Omental fat pad (tissue), 3 donors: ENCODE measurements at regions not wholly inside any gene's neighbourhood (a gene's known extent, or its start where the extent isn't known, plus 50 kb on each side); places are given as distances from the start of the nearest gene placed in this dataset.

Experiments used
- ATAC-seq: fragments of 150-250 bp; one replicate; pipeline ENCODE4 v1.9.1; 2016; ENCODE audit warnings: mild to moderate bottlenecking, moderate library complexity; ENCODE audit not compliant: low FRiP score
- DNase-seq: peaks from one replicate; pipeline ENCODE4 v3.0.0-alpha.2; 2019; ENCODE audit warnings: low spot score
- TF ChIP-seq, protein P1 (sequence below), 3 donors: fragments of 450-650 bp; IDR thresholded peaks; one replicate each; pipeline ENCODE4 v1.5.1; 2016 to 2017; ENCODE audit warnings: antibody characterized with exemption in 3 of 3, mild to moderate bottlenecking in 3 of 3, moderate library complexity in 2 of 3

GRCh38 chr12:58405363-58405762 lies 464.0 kb downstream of the ATP23 start:
- TF ChIP-seq, protein P1, sequence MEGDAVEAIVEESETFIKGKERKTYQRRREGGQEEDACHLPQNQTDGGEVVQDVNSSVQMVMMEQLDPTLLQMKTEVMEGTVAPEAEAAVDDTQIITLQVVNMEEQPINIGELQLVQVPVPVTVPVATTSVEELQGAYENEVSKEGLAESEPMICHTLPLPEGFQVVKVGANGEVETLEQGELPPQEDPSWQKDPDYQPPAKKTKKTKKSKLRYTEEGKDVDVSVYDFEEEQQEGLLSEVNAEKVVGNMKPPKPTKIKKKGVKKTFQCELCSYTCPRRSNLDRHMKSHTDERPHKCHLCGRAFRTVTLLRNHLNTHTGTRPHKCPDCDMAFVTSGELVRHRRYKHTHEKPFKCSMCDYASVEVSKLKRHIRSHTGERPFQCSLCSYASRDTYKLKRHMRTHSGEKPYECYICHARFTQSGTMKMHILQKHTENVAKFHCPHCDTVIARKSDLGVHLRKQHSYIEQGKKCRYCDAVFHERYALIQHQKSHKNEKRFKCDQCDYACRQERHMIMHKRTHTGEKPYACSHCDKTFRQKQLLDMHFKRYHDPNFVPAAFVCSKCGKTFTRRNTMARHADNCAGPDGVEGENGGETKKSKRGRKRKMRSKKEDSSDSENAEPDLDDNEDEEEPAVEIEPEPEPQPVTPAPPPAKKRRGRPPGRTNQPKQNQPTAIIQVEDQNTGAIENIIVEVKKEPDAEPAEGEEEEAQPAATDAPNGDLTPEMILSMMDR (IDR thresholded peaks at IDR 0.05) = no peak
- DNase-seq = no peak

DNA sequence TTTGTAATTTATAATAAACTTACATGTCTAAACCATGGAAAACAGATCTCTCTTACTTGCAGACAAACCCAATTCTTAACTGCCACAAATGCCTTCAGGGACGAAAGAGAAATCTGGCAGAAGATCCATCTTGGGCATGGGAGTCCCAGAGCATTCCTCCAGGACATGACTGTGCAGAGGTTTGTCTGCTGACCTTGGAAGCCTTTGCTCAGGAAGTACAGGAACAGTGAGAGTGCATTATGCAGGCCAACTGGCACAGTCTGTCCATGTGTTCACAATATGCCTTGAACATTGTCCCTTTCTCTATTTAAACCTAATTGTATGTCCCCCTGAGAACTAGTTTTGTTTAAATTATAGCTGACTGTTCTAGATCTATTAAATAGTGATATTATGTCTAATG lies 467.1 kb downstream of the ATP23 start:
- no peak for DNase-seq
- no peak for ATAC-seq
- TF ChIP-seq, protein P1 (IDR thresholded peaks at IDR 0.05) = no peak

More at GRCh38 chr12:58405363-58405762, 464.0 kb downstream of the ATP23 start:
- ATAC-seq = no peak

- TF ChIP-seq, protein P1 (IDR thresholded peaks at IDR 0.05) = no peak
- peak; percentile 26 for ATAC-seq
- DNase-seq = no peak
Measured at GRCh38 chr12:58412461-58413060, 471.2 kb downstream of the ATP23 start.

GRCh38 chr12:58413794-58414193 lies 472.4 kb downstream of the ATP23 start:
- TF ChIP-seq, protein P1 (IDR thresholded peaks at IDR 0.05) = no peak
- ATAC-seq = no peak
- DNase-seq = no peak

GRCh38 chr12:58414398-58414871 lies 473.1 kb downstream of the ATP23 start:
- ATAC-seq (peak; percentile 44), DNase-seq (no peak)
- TF ChIP-seq, protein P1 (IDR thresholded peaks at IDR 0.05) = no peak

- TF ChIP-seq, protein P1 (IDR thresholded peaks at IDR 0.05) = no peak
- DNase-seq = no peak
- no peak for ATAC-seq
Measured at GRCh38 chr12:58415716-58416115, 474.3 kb downstream of the ATP23 start.

GRCh38 chr12:58416236-58416635 lies 474.9 kb downstream of the ATP23 start:
- DNase-seq = no peak
- no peak for ATAC-seq
- TF ChIP-seq, protein P1 (IDR thresholded peaks at IDR 0.05) = no peak
